ENCODE measurements at regions not wholly inside any gene's neighbourhood (a gene's known extent, or its start where the extent isn't known, plus 50 kb on each side); places are given as distances from the start of the nearest gene placed in this dataset.

- TF ChIP-seq, protein P1, sequence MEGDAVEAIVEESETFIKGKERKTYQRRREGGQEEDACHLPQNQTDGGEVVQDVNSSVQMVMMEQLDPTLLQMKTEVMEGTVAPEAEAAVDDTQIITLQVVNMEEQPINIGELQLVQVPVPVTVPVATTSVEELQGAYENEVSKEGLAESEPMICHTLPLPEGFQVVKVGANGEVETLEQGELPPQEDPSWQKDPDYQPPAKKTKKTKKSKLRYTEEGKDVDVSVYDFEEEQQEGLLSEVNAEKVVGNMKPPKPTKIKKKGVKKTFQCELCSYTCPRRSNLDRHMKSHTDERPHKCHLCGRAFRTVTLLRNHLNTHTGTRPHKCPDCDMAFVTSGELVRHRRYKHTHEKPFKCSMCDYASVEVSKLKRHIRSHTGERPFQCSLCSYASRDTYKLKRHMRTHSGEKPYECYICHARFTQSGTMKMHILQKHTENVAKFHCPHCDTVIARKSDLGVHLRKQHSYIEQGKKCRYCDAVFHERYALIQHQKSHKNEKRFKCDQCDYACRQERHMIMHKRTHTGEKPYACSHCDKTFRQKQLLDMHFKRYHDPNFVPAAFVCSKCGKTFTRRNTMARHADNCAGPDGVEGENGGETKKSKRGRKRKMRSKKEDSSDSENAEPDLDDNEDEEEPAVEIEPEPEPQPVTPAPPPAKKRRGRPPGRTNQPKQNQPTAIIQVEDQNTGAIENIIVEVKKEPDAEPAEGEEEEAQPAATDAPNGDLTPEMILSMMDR (IDR thresholded peaks at IDR 0.05; ENCODE audit: low read length): no peak; the same call in 1 of the 2 replicates
- no peak for TF ChIP-seq EZH2 (IDR thresholded peaks at IDR 0.05; ENCODE audit: borderline replicate concordance, low read length)
These were observed 73.9 kb upstream of the GDF10 start for GRCh38 chr10:47225928-47226645.
